Adipose tissue (tissue), 3 donors: ENCODE measurements at regions not wholly inside any gene's neighbourhood (a gene's known extent, or its start where the extent isn't known, plus 50 kb on each side); places are given as distances from the start of the nearest gene placed in this dataset.
"Not testable (repeated sequence)": the region's sequence is repeated elsewhere in the genome, so short reads cannot be mapped to it uniquely, and the experiment has no call there.

ENCODE experiments used
- H3K27ac ChIP-seq: one replicate; pipeline ENCODE4 v1.5.1; 2013; ENCODE audit warnings: low read depth, low read length
- WGBS, 3 donors: extraction: QIAGEN DNeasy Blood & Tissue Kit; methylation state at CpG; one replicate each; pipeline ENCODE4 v1.1.7; 2013; 5-methylcytosine and 5-hydroxymethylcytosine counted together
- donor health status: healthy with polysubstance abuse.
- donor health status: Bipolar disorder and iron deficiency.
- donor health status: healthy.

- 68 to 93% (median 93%) methylated on average over 7 of the region's 7 CpGs for WGBS, 3 donors
- no peak overlapping the region for H3K27ac ChIP-seq
These were observed 605.0 kb upstream of the CBLB start for GRCh38 chr3:106473576-106474475.

- no peak overlapping the region for H3K27ac ChIP-seq
- WGBS, 3 donors, result 73 to 79% (median 76%) methylated on average over 5 of the region's 5 CpGs
These were observed 613.6 kb upstream of the CBLB start for GRCh38 chr3:106482451-106482850.

DNA sequence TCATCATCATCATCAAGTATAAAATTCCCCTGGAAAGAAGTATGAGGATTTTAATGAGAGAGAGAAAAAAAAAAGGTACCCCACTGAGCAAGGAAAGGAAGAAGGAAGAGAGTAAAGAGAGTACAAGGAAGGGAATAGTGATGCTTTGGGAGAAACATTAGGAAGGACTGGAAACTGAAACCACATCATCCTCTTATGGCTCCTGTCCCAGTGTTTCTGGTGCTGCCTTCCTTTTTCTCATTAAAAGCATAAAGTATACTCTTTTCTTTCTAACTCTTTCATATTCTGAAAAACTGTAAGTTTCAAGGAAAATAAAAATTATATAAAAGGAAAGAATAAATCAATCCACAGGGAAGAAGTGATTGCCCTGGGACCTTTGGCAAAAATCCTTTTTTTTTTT, 616.4 kb upstream of the CBLB start:
- no peak overlapping the region for H3K27ac ChIP-seq

- no peak overlapping the region for H3K27ac ChIP-seq
- WGBS, 3 donors, result 36 to 62% (median 57%) methylated on average over 3 of the region's 3 CpGs
These were observed 617.0 kb upstream of the CBLB start for GRCh38 chr3:106485802-106486201.

- H3K27ac ChIP-seq, result not testable (repeated sequence)
- 88 to 97% (median 95%) methylated on average over 19 of the region's 19 CpGs for WGBS, 3 donors
These were observed 618.3 kb upstream of the CBLB start for GRCh38 chr3:106486945-106487639.

DNA sequence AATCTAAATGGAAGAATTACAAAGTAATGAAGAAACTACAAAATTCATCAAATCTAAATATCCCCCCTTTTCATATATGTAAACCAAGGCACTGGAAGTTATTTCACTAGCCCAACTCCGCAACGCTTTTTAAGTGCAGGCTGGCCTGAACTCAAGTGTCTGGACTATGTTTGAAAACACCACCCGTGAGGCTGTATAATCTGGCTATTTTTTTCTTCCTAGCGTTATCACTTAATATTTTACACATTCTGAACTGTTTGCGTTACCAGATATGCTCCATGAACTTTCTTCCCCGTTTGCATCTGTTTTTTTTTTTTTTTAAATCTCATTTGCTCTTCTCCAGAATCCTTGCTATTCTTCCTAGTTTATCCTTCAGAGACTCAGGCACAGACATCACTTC, 619.5 kb upstream of the CBLB start:
- WGBS, 3 donors, result 65 to 77% (median 67%) methylated on average over 6 of the region's 6 CpGs
- no peak overlapping the region for H3K27ac ChIP-seq

GRCh38 chr3:106491796-106492195, 623.0 kb upstream of the CBLB start:
- no peak overlapping the region for H3K27ac ChIP-seq

- H3K27ac ChIP-seq, result no peak overlapping the region
These were observed 639.6 kb upstream of the CBLB start for GRCh38 chr3:106508331-106508893.

GRCh38 chr3:106510206-106510605, 641.4 kb upstream of the CBLB start:
- 43 to 82% (median 47%) methylated on average over 1 of the region's 1 CpG for WGBS, 3 donors
- no peak overlapping the region for H3K27ac ChIP-seq

DNA sequence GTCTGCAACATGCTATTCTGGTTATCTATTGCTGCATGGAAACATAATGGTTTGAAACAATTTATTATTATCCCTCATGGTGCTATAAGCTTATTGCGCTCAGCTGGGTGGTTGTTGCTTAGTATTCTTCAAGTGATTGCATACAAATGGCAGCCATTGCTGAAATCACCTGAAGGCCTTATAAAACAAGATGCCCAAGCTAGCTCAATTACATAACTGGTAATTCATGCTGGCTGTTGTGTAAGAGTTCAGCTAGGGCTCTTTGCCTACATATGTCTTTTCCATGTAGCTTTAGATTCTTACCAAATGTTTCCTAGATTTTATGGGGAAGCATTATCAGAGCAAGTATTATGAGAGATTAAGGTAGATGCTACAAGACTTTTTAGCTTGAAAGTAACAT, 644.0 kb upstream of the CBLB start:
- 93 to 100% (median 94%) methylated on average over 1 of the region's 1 CpG for WGBS, 3 donors

GRCh38 chr3:106514431-106514830, 645.6 kb upstream of the CBLB start:
- H3K27ac ChIP-seq, result no peak overlapping the region
- WGBS, 3 donors, result 31 to 64% (median 32%) methylated on average over 4 of the region's 4 CpGs

More for the DNA sequence above, 644.0 kb upstream of the CBLB start:
- H3K27ac ChIP-seq, result no peak overlapping the region

DNA sequence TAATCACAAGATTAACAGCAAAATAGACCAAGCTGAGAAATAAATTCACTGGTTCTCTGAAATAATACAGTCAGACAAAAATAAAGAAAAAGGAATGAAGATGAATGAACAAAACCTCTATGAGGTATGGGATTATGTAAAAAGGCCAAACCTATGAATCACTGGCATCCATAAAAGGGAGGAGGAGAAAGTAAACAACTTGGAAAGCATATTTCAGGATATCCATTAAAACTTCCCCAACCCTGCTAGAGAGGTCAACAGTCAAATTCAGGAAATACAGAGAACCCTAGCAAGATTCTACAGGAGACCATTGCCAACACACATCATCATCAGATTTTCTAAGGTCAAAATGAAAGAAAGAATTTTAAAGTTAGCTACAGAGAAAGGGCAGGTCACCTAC, 649.7 kb upstream of the CBLB start:
- H3K27ac ChIP-seq, result no peak overlapping the region

DNA sequence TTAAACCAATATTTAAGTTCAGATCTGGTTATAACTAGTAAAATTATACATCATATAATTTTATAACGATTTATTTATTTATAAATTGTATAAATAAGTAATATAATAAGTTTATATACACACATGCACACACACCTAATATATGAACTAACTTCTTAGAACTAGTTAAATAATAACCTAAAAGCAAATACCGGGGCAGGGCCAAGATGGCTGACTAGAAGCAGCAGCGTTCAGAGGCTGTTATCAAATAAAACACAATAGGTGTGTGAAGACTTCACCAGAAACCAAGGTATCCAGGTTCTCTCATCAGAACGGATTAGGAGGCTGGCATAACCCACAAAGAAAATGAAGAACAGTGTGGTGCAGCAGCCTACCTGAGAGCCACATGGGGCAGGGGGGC, 653.6 kb upstream of the CBLB start:
- 35 to 91% (median 83%) methylated on average over 4 of the region's 4 CpGs for WGBS, 3 donors
- no peak overlapping the region for H3K27ac ChIP-seq

- no peak overlapping the region for H3K27ac ChIP-seq
- 74 to 92% (median 91%) methylated on average over 4 of the region's 4 CpGs for WGBS, 3 donors
These were observed 660.1 kb upstream of the CBLB start for GRCh38 chr3:106528932-106529331.

DNA sequence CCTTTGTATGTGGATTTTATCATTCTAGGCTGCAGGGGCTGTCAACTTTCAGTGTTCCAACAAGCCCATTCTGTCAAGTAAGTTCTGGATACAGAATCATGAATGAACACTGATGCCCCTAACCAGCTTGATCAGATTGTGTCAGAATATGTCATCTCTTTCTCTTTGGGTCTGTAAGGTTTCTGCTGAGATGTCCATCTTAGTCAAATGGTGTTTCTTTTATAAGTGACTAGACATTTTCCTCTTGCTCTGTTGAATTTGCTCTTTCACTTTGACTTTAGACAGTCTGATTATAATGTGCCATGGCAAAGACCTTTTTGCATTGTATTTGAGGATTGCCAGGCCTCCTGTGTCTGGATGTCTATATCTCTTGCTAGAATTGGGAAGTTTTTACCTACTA, 660.9 kb upstream of the CBLB start:
- H3K27ac ChIP-seq, result no peak overlapping the region

GRCh38 chr3:106530367-106530766, 661.6 kb upstream of the CBLB start:
- 64 to 97% (median 82%) methylated on average over 1 of the region's 1 CpG for WGBS, 3 donors
- no peak overlapping the region for H3K27ac ChIP-seq

DNA sequence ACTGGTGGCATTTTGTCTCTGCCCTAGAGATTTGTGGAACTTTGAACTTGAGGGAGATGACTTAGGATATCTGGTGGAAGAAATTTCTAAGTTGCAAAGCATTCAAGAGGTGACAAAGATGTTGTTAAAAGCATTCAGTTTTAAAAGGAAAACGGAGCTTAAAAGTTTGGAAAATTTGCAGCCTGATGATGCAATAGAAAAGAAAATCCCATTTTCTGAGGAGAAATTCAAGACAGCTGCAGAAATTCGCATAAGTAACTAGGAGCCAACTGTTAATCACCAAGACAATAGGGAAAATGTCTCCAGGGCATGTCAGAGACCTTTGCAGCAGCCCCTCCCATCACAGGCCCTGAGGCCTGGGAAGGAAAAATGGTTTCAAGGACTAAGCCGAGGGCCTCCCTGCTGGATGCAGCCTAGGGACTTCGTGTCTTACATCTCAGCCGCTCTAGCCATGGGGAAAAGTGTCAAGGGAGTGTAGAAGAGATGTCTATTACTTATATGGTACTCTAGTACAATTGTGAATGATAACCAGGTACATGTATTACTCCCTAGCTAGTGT, 663.0 kb upstream of the CBLB start:
- H3K27ac ChIP-seq, result not testable (repeated sequence)
- WGBS, 3 donors, result 59 to 86% (median 79%) methylated on average over 5 of the region's 5 CpGs

GRCh38 chr3:106533093-106533787, 664.4 kb upstream of the CBLB start:
- 59 to 70% (median 70%) methylated on average over 5 of the region's 5 CpGs for WGBS, 3 donors
- no peak overlapping the region for H3K27ac ChIP-seq

- H3K27ac ChIP-seq, result no peak overlapping the region
These were observed 665.0 kb upstream of the CBLB start for GRCh38 chr3:106533788-106534160.
